T-cell (primary cell): ENCODE measurements at regions not wholly inside any gene's neighbourhood (a gene's known extent, or its start where the extent isn't known, plus 50 kb on each side); places are given as distances from the start of the nearest gene placed in this dataset.
A peak's percentile ranks its signal among the peaks of the same experiment; 100 is the strongest.

ENCODE experiments used
- ATAC-seq, 4 experiments: fragments of 200-7000 bp in 3 of 4; fragments of 150-1000 bp in 1 of 4; cut with Tn5 transposase; replicated peaks in 1 of 4; 1 replicate in 3 of 4; 2 replicates in 1 of 4; pipeline ENCODE4 v1.10.0; 2021; ENCODE audit warnings: moderate library complexity in 3 of 4, mild to moderate bottlenecking in 2 of 4, moderate number of reproducible peaks in 1 of 4
- CTCF ChIA-PET, 2 donors: fragments of 300-600 bp; sonication (Branson Sonifier 250); formaldehyde crosslinking; loops; one replicate each; lab custom pipeline; 2022; ENCODE audit warnings: antibody characterized with exemption in 2 of 2; lab: Charles Lee
- POLR2A ChIA-PET, 2 donors: fragments of 300-600 bp; sonication (Branson Sonifier 250); formaldehyde crosslinking; loops; one replicate each; lab custom pipeline; 2022; ENCODE audit warnings: antibody characterized with exemption in 2 of 2; lab: Charles Lee
- DNase-seq, 35 experiments: peaks; one replicate each; pipeline versions ENCODE4 v3.0.0 to v3.0.0-alpha.2; 2013 to 2023
- H3K27ac ChIP-seq: one replicate; pipeline ENCODE4 v1.5.1; 2013; ENCODE audit warnings: low read length
- H3K27me3 ChIP-seq, 2 experiments: replicated peaks in 1 of 2; 1 replicate in 1 of 2; 2 replicates in 1 of 2; pipeline versions ENCODE4 v1.6.1 to v1.7.0; 2013; ENCODE audit warnings: low read length in 1 of 2, mixed read lengths in 1 of 2; ENCODE audit not compliant: control insufficient read depth in 2 of 2, insufficient read depth in 2 of 2; ENCODE audit errors: extremely low read depth in 1 of 2
- H3K36me3 ChIP-seq, 2 donors: 1 replicate in 1 of 2; 2 replicates in 1 of 2; pipeline versions ENCODE4 v1.6.1 to v1.7.0; 2013; ENCODE audit warnings: low read length in 1 of 2; ENCODE audit not compliant: control insufficient read depth in 2 of 2, insufficient read depth in 1 of 2; ENCODE audit errors: extremely low read depth in 1 of 2
- H3K4me1 ChIP-seq, 2 experiments: 1 replicate in 1 of 2; 2 replicates in 1 of 2; pipeline versions ENCODE4 v1.6.1 to v1.7.0; 2013; ENCODE audit warnings: low read length in 2 of 2, mixed read lengths in 1 of 2; ENCODE audit not compliant: insufficient read depth in 2 of 2, control insufficient read depth in 1 of 2; ENCODE audit errors: extremely low read depth in 1 of 2
- H3K4me3 ChIP-seq, 2 donors: 1 replicate in 1 of 2; 2 replicates in 1 of 2; pipeline versions ENCODE4 v1.5.1 to v1.7.0; 2013; ENCODE audit warnings: mild to moderate bottlenecking in 2 of 2, low read length in 1 of 2, moderate library complexity in 1 of 2; ENCODE audit not compliant: control insufficient read depth in 1 of 2; ENCODE audit errors: extremely low read depth in 1 of 2
- H3K9me3 ChIP-seq: 2 replicates; pipeline ENCODE4 v1.7.0; 2013
- H3K27ac Mint-ChIP-seq, 2 donors: one replicate each; pipeline ENCODE4 v1.8.0; 2020 to 2021; ENCODE audit warnings: mild to moderate bottlenecking in 2 of 2, mixed read lengths in 2 of 2
- H3K27me3 Mint-ChIP-seq, 2 donors: one replicate each; pipeline ENCODE4 v1.8.0; 2021 to 2022; ENCODE audit warnings: mixed read lengths in 2 of 2
- H3K36me3 Mint-ChIP-seq: one replicate; pipeline ENCODE4 v1.8.0; 2021; ENCODE audit warnings: mixed read lengths
- H3K4me1 Mint-ChIP-seq, 3 donors: one replicate each; pipeline ENCODE4 v1.8.0; 2020 to 2022; ENCODE audit warnings: mixed read lengths in 3 of 3, mild to moderate bottlenecking in 1 of 3
- H3K4me3 Mint-ChIP-seq, 3 donors: one replicate each; pipeline ENCODE4 v1.8.0; 2020 to 2022; ENCODE audit warnings: mild to moderate bottlenecking in 3 of 3, mixed read lengths in 3 of 3, moderate library complexity in 3 of 3
- H3K9me3 Mint-ChIP-seq, 3 donors: one replicate each; pipeline ENCODE4 v1.8.0; 2020 to 2022; ENCODE audit warnings: mixed read lengths in 3 of 3
- WGBS: methylation state at CpG from one replicate; pipeline ENCODE4 v1.1.5; 2013; ENCODE audit warnings: missing lambda C conversion rate; ENCODE audit not compliant: insufficient coverage; 5-methylcytosine and 5-hydroxymethylcytosine counted together

GRCh38 chr2:7816944-7817343 is 864.9 kb upstream of the ID2 start:
- H3K36me3 ChIP-seq: no peaks in the 10 kb centered on the region
- no peaks in the 10 kb centered on the region for H3K27me3 Mint-ChIP-seq
- H3K9me3 ChIP-seq: no peaks in the 10 kb centered on the region
- 92% methylated on average over 2 of the region's 2 CpGs for WGBS
- POLR2A ChIA-PET: no interaction called here
- no peaks in the 10 kb centered on the region for H3K27me3 ChIP-seq
- no peaks in the 10 kb centered on the region for H3K36me3 Mint-ChIP-seq
- no peak overlapping the region for H3K27ac ChIP-seq
- ATAC-seq: no peak
- H3K4me3 ChIP-seq: no peak overlapping the region
- H3K4me1 ChIP-seq: no peaks in the 10 kb centered on the region
- peaks cover 0 to 4% (median 0%) of the 10 kb centered on the region in 3 donors for H3K9me3 Mint-ChIP-seq
- no peak overlapping the region for H3K4me3 Mint-ChIP-seq
- H3K27ac Mint-ChIP-seq: no peak overlapping the region
- CTCF ChIA-PET: no interaction called here
- DNase-seq: no peak
- H3K4me1 Mint-ChIP-seq: no peaks in the 10 kb centered on the region

- no peaks in the 10 kb centered on the region for H3K9me3 ChIP-seq
- H3K4me1 ChIP-seq: no peaks in the 10 kb centered on the region
- H3K9me3 Mint-ChIP-seq: peaks cover 0 to 4% (median 0%) of the 10 kb centered on the region in 3 donors
- DNase-seq: no peak
- H3K4me3 ChIP-seq: no peak overlapping the region
- no peaks in the 10 kb centered on the region for H3K27me3 Mint-ChIP-seq
- H3K36me3 Mint-ChIP-seq: no peaks in the 10 kb centered on the region
- POLR2A ChIA-PET: no interaction called here
- H3K27ac Mint-ChIP-seq: no peak overlapping the region
- ATAC-seq: no peak
- no peak overlapping the region for H3K4me3 Mint-ChIP-seq
- no peaks in the 10 kb centered on the region for H3K27me3 ChIP-seq
- H3K36me3 ChIP-seq: no peaks in the 10 kb centered on the region
- CTCF ChIA-PET: no interaction called here
- no CpG with 5 or more reads among the region's 5 CpGs for WGBS
- H3K27ac ChIP-seq: no peak overlapping the region
- H3K4me1 Mint-ChIP-seq: no peaks in the 10 kb centered on the region
Measured at GRCh38 chr2:7819316-7819715, 862.5 kb upstream of the ID2 start.

GRCh38 chr2:7819850-7820249 is 862.0 kb upstream of the ID2 start:
- DNase-seq (no peak), ATAC-seq (no peak)
- Histone ChIP-seq H3K27ac (no peak overlapping the region), H3K4me3 (no peak overlapping the region), H3K27me3 (no peaks in the 10 kb centered on the region), H3K4me1 (no peaks in the 10 kb centered on the region), H3K9me3 (no peaks in the 10 kb centered on the region), H3K36me3 (no peaks in the 10 kb centered on the region)
- no peak overlapping the region for H3K4me3 Mint-ChIP-seq
- no peaks in the 10 kb centered on the region for H3K27me3 Mint-ChIP-seq
- no peak overlapping the region for H3K27ac Mint-ChIP-seq
- ChIA-PET POLR2A (no interaction called here), CTCF (no interaction called here)
- 100% methylated on average over 1 of the region's 4 CpGs for WGBS
- no peaks in the 10 kb centered on the region for H3K9me3 Mint-ChIP-seq
- no peaks in the 10 kb centered on the region for H3K36me3 Mint-ChIP-seq
- no peaks in the 10 kb centered on the region for H3K4me1 Mint-ChIP-seq

- ATAC-seq: no peak
- H3K36me3 Mint-ChIP-seq: no peaks in the 10 kb centered on the region
- no peak overlapping the region for H3K4me3 Mint-ChIP-seq
- H3K36me3 ChIP-seq: no peaks in the 10 kb centered on the region
- H3K9me3 Mint-ChIP-seq: no peaks in the 10 kb centered on the region
- H3K4me1 ChIP-seq: peaks cover 0 to 6% of the 10 kb centered on the region in 2 experiments
- no peaks in the 10 kb centered on the region for H3K27me3 Mint-ChIP-seq
- H3K4me3 ChIP-seq: no peak overlapping the region
- H3K4me1 Mint-ChIP-seq: peaks cover 0 to 18% (median 13%) of the 10 kb centered on the region in 3 donors
- ChIA-PET CTCF (no interaction called here), POLR2A (no interaction called here)
- WGBS: no CpG with 5 or more reads among the region's 2 CpGs
- H3K9me3 ChIP-seq: no peaks in the 10 kb centered on the region
- H3K27me3 ChIP-seq: no peaks in the 10 kb centered on the region
- H3K27ac Mint-ChIP-seq: no peak overlapping the region
- no peak overlapping the region for H3K27ac ChIP-seq
- no peak for DNase-seq
Measured at GRCh38 chr2:7824211-7824610, 857.6 kb upstream of the ID2 start.

- no peaks in the 10 kb centered on the region for H3K27me3 Mint-ChIP-seq
- H3K4me1 ChIP-seq: peaks cover 0 to 6% of the 10 kb centered on the region in 2 experiments
- no peaks in the 10 kb centered on the region for H3K36me3 ChIP-seq
- no peaks in the 10 kb centered on the region for H3K27me3 ChIP-seq
- no peak overlapping the region for H3K27ac ChIP-seq
- WGBS: 31% methylated on average over 6 of the region's 9 CpGs
- no peak overlapping the region for H3K4me3 Mint-ChIP-seq
- ChIA-PET CTCF (no interaction called here), POLR2A (interaction anchor here in 1 of 2 donors (0.6 kb wide), 1 partner anchor 466 kb away, joined by 3 read pairs; no protein-coding TSS in a partner anchor)
- H3K4me3 ChIP-seq: no peak overlapping the region
- ATAC-seq (peak in 2 of 4 experiments; percentile 31 to 36), DNase-seq (peak in 1 of 35 experiments; percentile 15)
- H3K9me3 Mint-ChIP-seq: no peaks in the 10 kb centered on the region
- H3K36me3 Mint-ChIP-seq: no peaks in the 10 kb centered on the region
- no peak overlapping the region for H3K27ac Mint-ChIP-seq
- no peaks in the 10 kb centered on the region for H3K9me3 ChIP-seq
- peaks cover 0 to 18% (median 13%) of the 10 kb centered on the region in 3 donors for H3K4me1 Mint-ChIP-seq
Measured at GRCh38 chr2:7825591-7826312, 856.1 kb upstream of the ID2 start.

GRCh38 chr2:7826656-7827055 is 855.2 kb upstream of the ID2 start:
- Histone ChIP-seq H3K4me3 (no peak overlapping the region), H3K9me3 (no peaks in the 10 kb centered on the region), H3K4me1 (peaks cover 0 to 6% of the 10 kb centered on the region in 2 experiments), H3K27ac (no peak overlapping the region), H3K27me3 (no peaks in the 10 kb centered on the region), H3K36me3 (no peaks in the 10 kb centered on the region)
- no peak for DNase-seq
- Mint-ChIP-seq H3K27ac (no peak overlapping the region), H3K4me3 (no peak overlapping the region), H3K36me3 (no peaks in the 10 kb centered on the region), H3K9me3 (no peaks in the 10 kb centered on the region), H3K27me3 (no peaks in the 10 kb centered on the region), H3K4me1 (peaks cover 0 to 18% (median 13%) of the 10 kb centered on the region in 3 donors)
- POLR2A ChIA-PET: no interaction called here
- 80% methylated on average over 1 of the region's 4 CpGs for WGBS
- ATAC-seq: no peak
- CTCF ChIA-PET: no interaction called here
